ENCODE measurements at regions not wholly inside any gene's neighbourhood (a gene's known extent, or its start where the extent isn't known, plus 50 kb on each side); places are given as distances from the start of the nearest gene placed in this dataset.
A peak's percentile ranks its signal among the peaks of the same experiment; 100 is the strongest.
"Not testable (repeated sequence)": the region's sequence is repeated elsewhere in the genome, so short reads cannot be mapped to it uniquely, and the experiment has no call there.

- no peak for DNase-seq
Observed at GRCh38 chr2:139685090-139685983, 905.1 kb upstream of the NXPH2 start.

DNA sequence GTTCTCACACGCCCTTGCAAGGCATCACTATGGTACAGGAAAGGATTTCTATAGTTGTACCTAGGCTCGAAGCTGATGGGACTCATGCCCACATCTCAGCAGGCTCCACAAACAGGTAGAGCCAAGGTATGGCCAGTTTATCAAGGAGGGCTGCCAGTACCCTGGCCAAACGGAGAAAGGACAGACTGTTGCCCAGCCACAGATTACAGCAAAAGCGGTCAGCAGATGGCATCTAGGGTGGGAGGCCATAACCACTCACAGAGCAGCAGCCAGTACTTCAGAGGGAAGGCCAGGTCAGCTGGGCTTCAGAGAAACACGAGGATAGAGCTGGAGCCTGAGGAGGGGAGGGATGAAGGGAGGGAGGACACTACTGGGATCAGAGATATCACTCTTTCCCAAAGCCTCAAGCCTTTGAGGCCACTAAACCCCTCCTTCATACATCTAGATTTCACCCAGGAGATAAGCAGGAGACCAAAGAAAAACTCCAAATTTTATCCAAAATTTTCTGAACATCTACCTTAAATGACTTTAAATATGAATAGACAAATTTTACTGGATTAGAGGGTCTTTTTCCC lies 904.2 kb upstream of the NXPH2 start:
- no peak for DNase-seq

DNA sequence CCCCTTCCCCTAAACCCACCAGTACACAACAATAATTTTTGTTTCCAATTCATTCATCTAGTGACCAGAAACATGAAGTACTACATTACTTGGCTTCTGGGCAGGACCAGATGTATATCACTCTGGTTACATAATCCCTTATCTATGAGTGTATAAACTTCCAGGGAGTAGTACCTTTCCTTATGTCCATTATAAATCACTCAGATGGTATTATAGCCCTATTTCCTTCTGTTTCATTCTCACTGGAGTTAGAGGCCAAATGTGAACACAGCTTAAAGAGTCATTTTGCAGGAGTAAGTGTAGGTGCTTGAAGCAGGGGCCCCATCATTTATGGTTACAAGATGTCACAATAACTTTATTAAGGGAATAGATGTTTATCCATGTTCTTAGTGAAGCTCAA lies 894.4 kb upstream of the NXPH2 start:
- no peak for DNase-seq

- DNase-seq, result not testable (repeated sequence)
Observed at GRCh38 chr2:139673447-139673846, 893.3 kb upstream of the NXPH2 start.

DNA sequence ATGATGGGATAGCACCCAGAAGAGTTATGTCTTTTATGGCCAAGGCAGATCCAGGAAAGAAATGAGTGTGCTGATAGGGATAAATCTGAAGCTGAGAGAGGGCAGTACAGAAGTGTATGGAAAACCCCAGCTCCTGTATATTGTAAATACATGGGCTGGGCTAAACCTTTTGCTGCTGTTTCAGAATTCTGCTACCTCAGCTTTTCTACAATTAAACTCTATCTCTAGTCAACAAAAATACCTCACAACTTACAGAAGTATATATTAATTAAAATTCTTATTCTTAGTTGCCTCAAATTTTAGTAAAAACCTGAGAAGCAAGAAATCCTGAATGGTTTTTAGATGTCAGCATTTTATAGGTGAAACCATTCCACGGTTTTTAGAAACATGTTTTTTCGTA lies 889.5 kb upstream of the NXPH2 start:
- DNase-seq, result no peak

DNA sequence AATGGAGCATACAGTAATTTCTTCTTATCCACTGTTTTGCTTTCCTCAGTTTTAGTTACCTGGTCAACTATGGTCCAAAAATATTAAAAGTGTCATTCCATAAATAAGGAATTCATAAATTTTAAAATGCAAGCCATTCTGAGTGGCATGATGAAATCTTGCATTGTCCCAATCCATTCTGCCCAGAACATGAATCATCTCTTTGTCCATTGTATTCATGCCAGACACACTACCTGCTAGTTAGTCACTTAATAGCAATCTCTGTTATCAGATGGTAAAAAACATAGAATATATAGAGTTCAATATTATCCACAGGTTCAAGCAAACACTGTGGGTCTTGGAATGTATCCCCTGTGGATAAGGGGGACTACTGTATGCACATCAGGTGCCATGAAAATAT lies 872.2 kb upstream of the NXPH2 start:
- DNase-seq, result no peak

DNA sequence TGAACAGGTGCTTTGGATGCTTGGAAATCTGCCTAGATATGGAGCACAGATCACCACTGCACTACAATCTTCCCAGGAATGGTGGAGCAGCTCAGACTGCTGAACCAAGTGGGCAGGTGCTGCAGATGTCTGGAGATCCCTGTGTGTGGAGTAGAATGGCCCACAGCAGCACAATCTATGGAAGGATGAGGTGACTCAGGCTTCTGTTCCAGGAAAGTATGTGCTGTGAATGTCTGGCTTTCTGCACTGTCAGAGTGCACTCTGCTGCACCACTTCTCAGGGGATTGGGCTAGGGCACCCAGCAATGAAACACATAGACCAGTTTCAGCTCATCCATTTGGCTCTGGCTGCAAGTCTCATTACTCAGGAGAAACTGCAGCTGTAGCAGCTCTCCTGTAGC lies 865.4 kb upstream of the NXPH2 start:
- no peak for DNase-seq

DNA sequence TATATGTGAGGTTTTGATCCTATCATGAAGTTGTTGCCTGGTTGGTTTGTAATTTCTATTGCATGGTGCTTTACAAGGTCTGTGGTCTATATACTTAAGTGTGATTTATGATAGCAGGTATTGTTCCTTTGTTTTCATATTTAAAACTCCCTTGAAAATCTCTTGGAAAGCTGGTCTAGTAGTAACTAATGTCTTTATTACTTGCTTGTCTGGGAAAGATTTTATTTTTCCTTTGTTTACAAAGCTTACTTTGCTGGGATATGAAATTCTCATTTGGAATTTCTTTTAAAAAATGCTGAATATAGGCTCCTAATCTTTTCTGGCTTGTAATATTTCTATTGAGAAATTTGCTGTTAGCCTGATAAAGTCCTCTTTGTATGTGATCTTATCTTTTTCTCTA lies 862.9 kb upstream of the NXPH2 start:
- DNase-seq, result no peak

DNA sequence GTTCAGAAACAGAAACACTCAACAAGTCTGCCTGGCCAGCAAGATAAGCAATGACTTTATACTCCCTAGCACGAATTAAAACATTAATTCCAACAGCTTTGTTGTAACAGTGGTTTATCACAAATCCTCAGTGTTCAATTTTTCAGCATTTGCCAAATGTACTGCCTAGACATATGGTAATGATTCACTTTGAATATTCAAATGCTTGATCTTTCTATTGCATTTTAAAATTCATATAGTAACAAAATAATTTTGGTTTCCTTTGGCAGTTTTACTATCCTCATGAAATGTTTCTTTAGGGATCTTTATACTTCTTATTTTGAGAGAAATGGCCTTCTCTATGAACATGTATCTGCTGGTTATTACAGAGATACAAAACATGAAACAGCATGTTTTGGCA lies 851.8 kb upstream of the NXPH2 start:
- no peak for DNase-seq

GRCh38 chr2:139628931-139629330 lies 848.7 kb upstream of the NXPH2 start:
- no peak for DNase-seq

DNA sequence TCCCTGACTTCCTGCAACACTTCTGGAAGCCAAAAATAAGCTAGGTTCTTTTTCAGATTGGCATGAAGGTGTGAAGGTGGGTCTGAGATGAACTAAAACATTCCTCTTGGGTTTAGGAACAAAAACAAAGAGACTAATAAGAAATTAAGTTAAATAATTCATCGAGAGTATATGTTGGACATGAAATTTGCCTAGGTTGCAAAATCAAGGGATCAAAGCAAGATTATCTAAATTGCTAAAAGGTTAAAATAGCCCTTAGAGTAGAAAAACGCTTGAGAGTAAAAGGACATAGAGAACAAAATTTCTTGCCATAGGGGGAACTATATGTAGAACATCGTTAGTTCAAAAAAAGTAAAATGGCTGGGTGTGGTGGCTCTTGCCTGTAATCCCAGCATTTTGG lies 845.9 kb upstream of the NXPH2 start:
- no peak for DNase-seq

DNA sequence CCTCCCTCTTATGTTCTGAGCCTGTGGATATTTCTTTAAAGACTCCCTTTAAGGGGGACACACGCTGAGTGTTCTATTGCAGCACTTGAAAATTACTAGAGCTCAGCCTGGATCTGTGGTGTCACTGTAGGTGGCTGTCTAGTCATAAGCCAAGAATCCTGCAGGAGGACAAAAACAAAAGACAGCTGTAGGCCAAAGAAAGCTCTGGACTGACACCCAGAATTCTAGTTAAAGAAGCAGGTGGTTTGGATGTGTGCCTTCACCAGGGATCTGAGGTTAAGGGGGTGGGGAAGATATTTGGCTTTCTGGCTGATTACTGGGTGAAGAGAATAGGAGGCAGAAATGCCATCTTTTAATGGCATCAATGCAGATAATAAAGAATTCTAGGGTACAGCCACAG lies 842.5 kb upstream of the NXPH2 start:
- DNase-seq, result no peak

DNA sequence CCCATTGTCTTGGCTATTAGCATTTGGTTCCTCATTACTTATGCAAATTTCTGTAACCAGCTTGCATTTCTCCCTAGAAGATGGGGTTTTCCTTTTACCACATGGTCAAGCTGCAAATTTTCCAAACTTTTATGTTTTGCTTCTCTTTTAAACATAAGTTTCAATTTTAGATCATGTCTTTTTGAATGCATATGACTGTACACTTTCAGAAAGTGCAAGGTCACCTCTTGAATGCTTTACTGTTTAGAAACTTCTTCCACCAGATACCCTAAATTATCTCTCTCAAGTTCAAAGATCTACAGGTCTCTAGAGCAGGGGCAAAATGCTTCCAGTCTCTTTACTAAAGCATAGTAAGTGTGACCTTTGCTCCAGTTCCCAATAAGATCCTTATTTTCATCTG lies 837.6 kb upstream of the NXPH2 start:
- DNase-seq, result no peak

DNA sequence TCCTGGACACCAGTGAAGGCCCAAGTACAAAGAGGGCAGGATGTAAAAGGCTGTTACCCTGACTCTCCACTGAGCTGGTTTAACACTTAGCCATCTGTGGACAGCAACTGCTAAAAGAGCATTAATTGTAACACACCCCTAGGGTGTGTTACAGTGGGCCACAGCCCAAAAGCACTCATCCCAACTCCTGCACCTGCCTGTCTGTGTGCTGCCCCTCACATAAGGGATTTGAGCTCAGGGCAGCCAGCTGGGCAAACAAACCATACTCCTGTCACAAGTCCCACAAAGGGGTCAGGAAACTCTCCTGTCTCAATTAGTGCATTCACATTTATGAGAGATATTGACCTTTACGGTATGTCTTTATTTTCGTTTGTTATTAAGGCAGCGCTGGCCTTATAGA lies 833.1 kb upstream of the NXPH2 start:
- DNase-seq, result peak; percentile 69

- DNase-seq, result no peak
Observed at GRCh38 chr2:139610512-139610911, 830.3 kb upstream of the NXPH2 start.

GRCh38 chr2:139609109-139609508 lies 828.9 kb upstream of the NXPH2 start:
- DNase-seq, result no peak

DNA sequence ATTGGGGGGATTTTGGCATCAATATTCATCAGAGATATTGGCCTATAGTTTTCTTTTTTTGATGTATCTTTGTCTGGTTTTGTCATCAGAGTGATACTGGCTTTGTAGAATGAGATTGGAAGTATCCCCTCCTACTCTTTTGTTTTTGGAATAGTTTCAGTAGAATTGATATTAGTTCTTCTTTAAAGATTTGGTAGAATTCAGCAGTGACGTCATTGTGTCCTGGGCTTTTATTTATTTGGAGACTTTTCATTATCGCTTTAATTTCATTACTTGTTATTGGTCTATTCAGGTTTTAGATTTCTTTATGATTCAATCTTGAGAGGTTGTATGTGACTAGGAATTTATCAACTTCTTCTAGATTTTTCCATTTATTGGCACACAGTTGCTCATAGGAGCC lies 825.5 kb upstream of the NXPH2 start:
- no peak for DNase-seq

GRCh38 chr2:139600166-139600565 lies 820.0 kb upstream of the NXPH2 start:
- no peak for DNase-seq

DNA sequence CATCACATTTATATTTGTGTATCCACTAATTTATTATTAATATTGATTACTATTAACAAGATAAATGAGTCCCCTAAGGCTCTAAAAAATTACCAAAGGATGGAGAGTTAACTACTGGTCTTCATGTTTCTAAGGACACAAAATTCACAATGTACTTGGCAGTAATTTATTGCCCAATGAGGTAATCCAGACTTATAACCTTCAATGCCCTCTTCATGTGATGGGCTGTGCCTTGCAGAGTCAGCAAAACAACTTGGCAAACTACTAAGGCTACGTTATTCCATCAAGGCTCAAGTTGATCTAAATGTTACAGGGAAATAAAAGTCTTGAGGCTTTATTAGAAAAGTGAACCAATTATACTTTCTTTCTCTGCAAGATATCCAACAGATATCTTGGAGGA lies 804.9 kb upstream of the NXPH2 start:
- no peak for DNase-seq

GRCh38 chr2:139574371-139574770 lies 794.2 kb upstream of the NXPH2 start:
- DNase-seq, result no peak

GRCh38 chr2:139556789-139557188 lies 776.6 kb upstream of the NXPH2 start:
- DNase-seq, result no peak

DNA sequence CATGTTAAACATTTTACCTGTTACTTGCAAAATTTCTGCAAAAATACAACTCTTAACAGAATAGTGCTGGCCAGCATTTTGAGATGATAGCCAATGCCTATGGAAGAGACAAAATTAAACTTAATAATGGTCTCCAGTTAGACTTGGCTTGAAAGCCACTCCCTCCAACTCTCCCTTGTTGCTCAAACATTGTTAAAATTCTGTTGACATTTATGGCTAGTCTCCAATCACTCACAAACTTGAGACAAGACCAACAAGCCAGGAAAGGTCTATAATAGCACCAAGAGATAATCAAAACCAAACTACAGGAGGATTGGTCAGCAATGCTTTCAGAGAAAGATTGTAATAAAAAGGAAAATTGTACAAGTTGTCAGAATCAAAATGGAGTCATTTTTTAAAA lies 770.7 kb upstream of the NXPH2 start:
- DNase-seq, result no peak

GRCh38 chr2:139550341-139550740 lies 770.2 kb upstream of the NXPH2 start:
- DNase-seq, result no peak

DNA sequence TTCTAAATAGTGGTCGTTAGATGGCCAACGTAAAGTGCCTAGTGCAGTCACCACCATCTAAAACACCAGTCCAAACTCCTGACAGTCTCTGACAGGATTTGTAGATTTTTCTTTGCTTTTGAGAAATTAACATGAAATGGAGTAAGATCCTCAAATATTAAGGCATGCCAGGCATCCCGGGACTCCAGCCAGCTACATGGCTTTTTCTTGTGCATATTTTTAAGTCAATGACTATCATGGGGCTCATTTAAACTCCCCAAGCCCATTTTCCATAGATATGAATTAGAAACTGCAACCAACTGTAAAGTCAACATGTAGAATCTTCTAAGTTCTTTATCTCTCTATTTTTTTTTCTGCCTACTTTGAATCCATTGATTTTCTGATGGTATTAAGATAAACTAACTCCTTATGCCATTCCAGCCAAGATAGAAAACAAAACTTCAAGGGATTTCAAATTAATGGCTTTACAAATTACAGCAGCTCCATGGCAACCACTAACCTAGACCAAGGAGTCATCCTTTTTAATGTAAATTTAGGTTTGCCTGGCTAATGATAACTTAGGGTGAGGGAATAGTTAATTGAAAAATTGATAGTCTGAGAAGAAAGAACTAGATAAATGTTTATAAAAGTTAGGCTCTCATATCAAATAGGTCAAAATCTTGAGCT lies 764.1 kb upstream of the NXPH2 start:
- no peak for DNase-seq

All from NCI-H2081 treated with DMSO at 0.1 percent for 48 hours (cell line).